C4-2B (cell line): ENCODE measurements at regions not wholly inside any gene's neighbourhood (a gene's known extent, or its start where the extent isn't known, plus 50 kb on each side); places are given as distances from the start of the nearest gene placed in this dataset.

Experiments
- ZFX ChIP-seq: fragments of 450-650 bp; IDR thresholded peaks from 2 replicates; pipeline ENCODE4 v1.6.1; 2017
- TF ChIP-seq, protein P1 (sequence below): fragments of 450-650 bp; conservative IDR thresholded peaks from 2 replicates; pipeline ENCODE4 v1.5.1; 2017; ENCODE audit warnings: mild to moderate bottlenecking

DNA sequence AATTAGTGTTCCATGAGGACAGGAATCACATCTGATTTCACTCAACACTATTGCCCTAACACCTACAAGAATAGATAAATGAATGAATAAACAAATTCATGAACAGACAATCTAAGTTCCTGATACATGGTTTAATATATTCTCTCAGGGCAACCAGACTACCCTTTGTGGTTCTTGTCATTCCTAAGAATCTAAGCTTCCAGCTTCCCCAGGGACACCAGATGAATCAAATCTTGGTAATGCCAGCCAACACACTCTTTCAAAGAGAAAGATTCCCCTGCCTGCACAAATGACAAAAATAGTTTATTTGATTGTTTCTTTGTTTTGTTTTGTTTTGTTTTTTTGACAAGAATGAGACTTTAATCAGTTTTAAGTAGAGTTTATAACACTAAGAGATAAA lies 237.5 kb upstream of the CHAC2 start:
- TF ChIP-seq, protein P1, sequence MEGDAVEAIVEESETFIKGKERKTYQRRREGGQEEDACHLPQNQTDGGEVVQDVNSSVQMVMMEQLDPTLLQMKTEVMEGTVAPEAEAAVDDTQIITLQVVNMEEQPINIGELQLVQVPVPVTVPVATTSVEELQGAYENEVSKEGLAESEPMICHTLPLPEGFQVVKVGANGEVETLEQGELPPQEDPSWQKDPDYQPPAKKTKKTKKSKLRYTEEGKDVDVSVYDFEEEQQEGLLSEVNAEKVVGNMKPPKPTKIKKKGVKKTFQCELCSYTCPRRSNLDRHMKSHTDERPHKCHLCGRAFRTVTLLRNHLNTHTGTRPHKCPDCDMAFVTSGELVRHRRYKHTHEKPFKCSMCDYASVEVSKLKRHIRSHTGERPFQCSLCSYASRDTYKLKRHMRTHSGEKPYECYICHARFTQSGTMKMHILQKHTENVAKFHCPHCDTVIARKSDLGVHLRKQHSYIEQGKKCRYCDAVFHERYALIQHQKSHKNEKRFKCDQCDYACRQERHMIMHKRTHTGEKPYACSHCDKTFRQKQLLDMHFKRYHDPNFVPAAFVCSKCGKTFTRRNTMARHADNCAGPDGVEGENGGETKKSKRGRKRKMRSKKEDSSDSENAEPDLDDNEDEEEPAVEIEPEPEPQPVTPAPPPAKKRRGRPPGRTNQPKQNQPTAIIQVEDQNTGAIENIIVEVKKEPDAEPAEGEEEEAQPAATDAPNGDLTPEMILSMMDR, result no peak
- no peak for TF ChIP-seq ZFX
